ENCODE measurements at regions not wholly inside any gene's neighbourhood (a gene's known extent, or its start where the extent isn't known, plus 50 kb on each side); places are given as distances from the start of the nearest gene placed in this dataset.
A peak's percentile ranks its signal among the peaks of the same experiment; 100 is the strongest.

DNA sequence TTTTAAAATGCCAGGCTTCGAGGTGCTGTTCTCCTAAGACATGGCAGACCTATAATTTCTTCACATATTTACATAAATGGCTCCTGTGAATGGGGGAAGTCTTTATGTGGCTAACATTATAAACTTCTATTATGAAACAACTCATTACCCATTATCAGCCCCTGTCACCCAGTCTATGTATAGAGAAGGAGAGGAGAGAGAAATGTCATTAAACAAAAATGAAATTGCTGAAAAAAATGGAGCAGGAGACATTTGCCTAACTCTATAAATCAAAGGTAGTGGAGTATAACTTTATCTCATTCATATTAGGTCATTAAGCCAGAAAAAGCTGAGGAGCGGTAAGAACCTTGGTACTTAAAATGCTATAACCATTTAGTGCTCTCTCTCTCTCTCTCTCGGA lies 71.9 kb upstream of the KRR1 start:
- no peaks in the 10 kb centered on the region for H4K20me1 ChIP-seq (ENCODE audit: insufficient read depth, low read length)
- H2BK20ac ChIP-seq (ENCODE audit: low read depth, low read length) = peak overlapping the region; percentile 39; the same call in 1 of the 2 replicates
- H3K56ac ChIP-seq (ENCODE audit: extremely low read depth, insufficient read depth, low read length) = no peak overlapping the region
- ChIA-PET CTCF (no interaction called here), POLR2A (ENCODE audit: unreplicated experiment) (no interaction called here)
- H2AFZ ChIP-seq (replicated peaks; ENCODE audit: low read length, poor library complexity) = no peak overlapping the region
- peak overlapping the region; percentile 43; the same call in 1 of the 2 replicates for H2AK5ac ChIP-seq (ENCODE audit: low read depth, low read length)
- H3K36me3 ChIP-seq (ENCODE audit: control insufficient read depth, insufficient read depth, low read length) = no peaks in the 10 kb centered on the region
- peaks cover 17% of the 10 kb centered on the region for H3K4me1 ChIP-seq (ENCODE audit: control insufficient read depth, insufficient read depth, low read length)
- H3K4me3 ChIP-seq (ENCODE audit: insufficient read depth, low read depth, low read length) = no peak overlapping the region
- no peak overlapping the region for H4K5ac ChIP-seq (ENCODE audit: low read depth, low read length)
- no peak overlapping the region for H3K9ac ChIP-seq (ENCODE audit: low read depth, low read length)
- H3K27ac ChIP-seq (ENCODE audit: insufficient read depth, low read length) = no peak overlapping the region
- H3K23ac ChIP-seq (ENCODE audit: low read depth, low read length) = peak overlapping the region; percentile 36; the same call in 1 of the 2 replicates
- no peak overlapping the region for H3K4me2 ChIP-seq (ENCODE audit: low read depth, low read length)
- peak overlapping the region in 1 of 2 experiments; percentile 16; a peak in 1 of 4 replicates for H4K8ac ChIP-seq (ENCODE audit: low read depth in 2 of 2, low read length in 2 of 2)
- peak overlapping the region; percentile 32; the same call in 1 of the 2 replicates for H3K4ac ChIP-seq (ENCODE audit: low read depth, low read length)
- no CpG with 5 or more reads among the region's 3 CpGs for WGBS, 2 experiments (ENCODE audit: extremely low coverage in 2 of 2, insufficient read length in 1 of 2)
- H3K9me3 ChIP-seq (ENCODE audit: control insufficient read depth, insufficient read depth, low read length) = no peaks in the 10 kb centered on the region
- H3K9me1 ChIP-seq (ENCODE audit: insufficient read depth, low read length) = peaks cover 7% of the 10 kb centered on the region
- TF ChIP-seq FOS (IDR thresholded peaks at IDR 0.05; ENCODE audit: low read depth, low read length) (no peak), RFX5 (IDR thresholded peaks at IDR 0.05; ENCODE audit: low read depth, low read length) (no peak), CEBPB (IDR thresholded peaks at IDR 0.05; ENCODE audit: low read depth, low read length) (no peak), POLR2A (IDR thresholded peaks at IDR 0.05; ENCODE audit: low read depth, low read length) (no peak), MAZ (IDR thresholded peaks at IDR 0.05; ENCODE audit: borderline replicate concordance, low read depth, low read length) (no peak), RAD21 (IDR thresholded peaks at IDR 0.05; ENCODE audit: low read length) (no peak), CHD1 (IDR thresholded peaks at IDR 0.05; ENCODE audit: low read depth, low read length) (no peak), RCOR1 (IDR thresholded peaks at IDR 0.05; ENCODE audit: insufficient replicate concordance, low read length) (no peak)
- TF ChIP-seq, protein P1, sequence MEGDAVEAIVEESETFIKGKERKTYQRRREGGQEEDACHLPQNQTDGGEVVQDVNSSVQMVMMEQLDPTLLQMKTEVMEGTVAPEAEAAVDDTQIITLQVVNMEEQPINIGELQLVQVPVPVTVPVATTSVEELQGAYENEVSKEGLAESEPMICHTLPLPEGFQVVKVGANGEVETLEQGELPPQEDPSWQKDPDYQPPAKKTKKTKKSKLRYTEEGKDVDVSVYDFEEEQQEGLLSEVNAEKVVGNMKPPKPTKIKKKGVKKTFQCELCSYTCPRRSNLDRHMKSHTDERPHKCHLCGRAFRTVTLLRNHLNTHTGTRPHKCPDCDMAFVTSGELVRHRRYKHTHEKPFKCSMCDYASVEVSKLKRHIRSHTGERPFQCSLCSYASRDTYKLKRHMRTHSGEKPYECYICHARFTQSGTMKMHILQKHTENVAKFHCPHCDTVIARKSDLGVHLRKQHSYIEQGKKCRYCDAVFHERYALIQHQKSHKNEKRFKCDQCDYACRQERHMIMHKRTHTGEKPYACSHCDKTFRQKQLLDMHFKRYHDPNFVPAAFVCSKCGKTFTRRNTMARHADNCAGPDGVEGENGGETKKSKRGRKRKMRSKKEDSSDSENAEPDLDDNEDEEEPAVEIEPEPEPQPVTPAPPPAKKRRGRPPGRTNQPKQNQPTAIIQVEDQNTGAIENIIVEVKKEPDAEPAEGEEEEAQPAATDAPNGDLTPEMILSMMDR (conservative IDR thresholded peaks at IDR 0.05; ENCODE audit: low read depth, low read length) = no peak
- ATAC-seq (ENCODE audit: low read depth) (no peak), DNase-seq (no peak)
- H2BK15ac ChIP-seq (ENCODE audit: low read depth, low read length) = no peak overlapping the region; the same call in 2 of the 3 replicates
- intact Hi-C loops (cut with micrococcal nuclease) (no loop called here), in situ Hi-C loops (cut with MboI; ENCODE audit: low sequenced_read_pairs) (no loop called here), dilution Hi-C loops (cut with HindIII; ENCODE audit: low sequenced_read_pairs, unreplicated experiment) (no loop called here)
- no peak overlapping the region for H2AK9ac ChIP-seq (replicated peaks; ENCODE audit: low read depth, low read length, poor library complexity)
- peak overlapping the region; percentile 39; the same call in 1 of the 2 replicates for H3K18ac ChIP-seq (ENCODE audit: low read depth, low read length)
- no peaks in the 10 kb centered on the region for H3K27me3 ChIP-seq (ENCODE audit: control insufficient read depth, insufficient read depth, low read length)
- H3K79me1 ChIP-seq (ENCODE audit: low read depth in 1 of 2, low read length in 2 of 2) = no peaks in the 10 kb centered on the region
- H2BK120ac ChIP-seq (ENCODE audit: low read depth, low read length) = peak overlapping the region; percentile 68; the same call in 1 of the 2 replicates
- H2BK5ac ChIP-seq (ENCODE audit: low read depth, low read length, poor library complexity, severe bottlenecking) = no peak overlapping the region
- H3K14ac ChIP-seq (replicated peaks; ENCODE audit: low read depth, low read length) = no peak overlapping the region
- no TSS peak for BruUV-seq (replicated peaks)
- no peak overlapping the region; the same call in 1 of the 2 replicates for H4K91ac ChIP-seq (ENCODE audit: insufficient read depth, low read depth, low read length)
